H9 (cell line): ENCODE measurements at regions not wholly inside any gene's neighbourhood (a gene's known extent, or its start where the extent isn't known, plus 50 kb on each side); places are given as distances from the start of the nearest gene placed in this dataset.
A peak's percentile ranks its signal among the peaks of the same experiment; 100 is the strongest.

Experiments used
- DNase-seq: peaks from one replicate; pipeline ENCODE4 v3.0.0-alpha.2; 2017
- H2AFZ ChIP-seq: one replicate; pipeline ENCODE4 v1.6.1; 2013; ENCODE audit warnings: mild to moderate bottlenecking, low read length, control low read depth, moderate library complexity
- H2AK5ac ChIP-seq: 2 replicates; pipeline ENCODE4 v1.6.1; 2013; ENCODE audit warnings: low read length, control low read depth, mixed read lengths; ENCODE audit not compliant: insufficient read length
- H2BK120ac ChIP-seq: one replicate; pipeline ENCODE4 v1.6.1; 2013; ENCODE audit warnings: low read depth, mild to moderate bottlenecking, low read length, control low read depth, inconsistent platforms; ENCODE audit not compliant: poor library complexity, severe bottlenecking
- H2BK12ac ChIP-seq: 2 replicates; pipeline ENCODE4 v1.6.1; 2013; ENCODE audit warnings: low read length, control low read depth, mixed read lengths, low read depth; ENCODE audit not compliant: insufficient read length
- H2BK15ac ChIP-seq: 2 replicates; pipeline ENCODE4 v1.6.1; 2013; ENCODE audit warnings: low read depth, low read length, control low read depth
- H2BK20ac ChIP-seq: one replicate; pipeline ENCODE4 v1.6.1; 2013; ENCODE audit warnings: low read depth, mild to moderate bottlenecking, low read length, control low read depth, inconsistent platforms; ENCODE audit not compliant: poor library complexity, severe bottlenecking
- H2BK5ac ChIP-seq: 2 replicates; pipeline ENCODE4 v1.6.1; 2013; ENCODE audit warnings: low read length, control low read depth, mixed read lengths; ENCODE audit not compliant: insufficient read length
- H3K14ac ChIP-seq: 2 replicates; pipeline ENCODE4 v1.6.1; 2013; ENCODE audit warnings: low read length, control low read depth; ENCODE audit not compliant: insufficient read depth
- H3K18ac ChIP-seq: 2 replicates; pipeline ENCODE4 v1.6.1; 2013; ENCODE audit warnings: low read depth, mild to moderate bottlenecking, mixed read lengths, low read length, control low read depth; ENCODE audit not compliant: insufficient read length
- H3K23ac ChIP-seq: 2 replicates; pipeline ENCODE4 v1.6.1; 2013; ENCODE audit warnings: low read length, control low read depth, mixed read lengths, low read depth; ENCODE audit not compliant: insufficient read length
- H3K23me2 ChIP-seq: 2 replicates; pipeline ENCODE4 v1.6.1; 2013; ENCODE audit warnings: low read depth, mild to moderate bottlenecking, mixed read lengths, low read length, control low read depth; ENCODE audit not compliant: insufficient read length, poor library complexity, severe bottlenecking
- H3K27ac ChIP-seq: 2 replicates; pipeline ENCODE4 v1.5.1; 2013; ENCODE audit warnings: low read length, control low read depth, mixed read lengths, low read depth; ENCODE audit not compliant: insufficient read length
- H3K27me3 ChIP-seq: 2 replicates; pipeline ENCODE4 v1.6.1; 2013; ENCODE audit warnings: low read length, control low read depth, inconsistent platforms; ENCODE audit not compliant: insufficient read depth
- H3K4ac ChIP-seq: 2 replicates; pipeline ENCODE4 v1.6.1; 2013; ENCODE audit warnings: low read depth, mild to moderate bottlenecking, control low read depth, inconsistent platforms, low read length, moderate library complexity
- H3K4me1 ChIP-seq: 2 replicates; pipeline ENCODE4 v1.6.1; 2013; ENCODE audit warnings: low read length, control low read depth, inconsistent platforms; ENCODE audit not compliant: insufficient read depth
- H3K4me2 ChIP-seq: 2 replicates; pipeline ENCODE4 v1.6.1; 2013; ENCODE audit warnings: low read length, control low read depth, mixed read lengths; ENCODE audit not compliant: insufficient read length, insufficient read depth
- H3K56ac ChIP-seq: 2 replicates; pipeline ENCODE4 v1.6.1; 2013; ENCODE audit warnings: low read depth, mild to moderate bottlenecking, mixed read lengths, low read length, control low read depth; ENCODE audit not compliant: insufficient read length
- H3K79me1 ChIP-seq: 2 replicates; pipeline ENCODE4 v1.6.1; 2013; ENCODE audit warnings: low read depth, mild to moderate bottlenecking, moderate library complexity, low read length, control low read depth, inconsistent platforms; ENCODE audit not compliant: insufficient read depth, poor library complexity, severe bottlenecking
- H3K79me2 ChIP-seq: 2 replicates; pipeline ENCODE4 v1.6.1; 2013; ENCODE audit warnings: low read length, control low read depth, inconsistent platforms; ENCODE audit not compliant: insufficient read depth
- H3K9ac ChIP-seq: 2 replicates; pipeline ENCODE4 v1.6.1; 2013; ENCODE audit warnings: low read length, control low read depth, mixed read lengths; ENCODE audit not compliant: insufficient read length; ENCODE audit errors: extremely low read depth
- H3K9me3 ChIP-seq: one replicate; pipeline ENCODE4 v1.6.1; 2013; ENCODE audit warnings: low read depth, low read length, inconsistent platforms; ENCODE audit not compliant: control insufficient read depth
- H3T11ph ChIP-seq: one replicate; pipeline ENCODE4 v1.6.1; 2013; ENCODE audit warnings: mild to moderate bottlenecking, low read length, control low read depth, inconsistent platforms
- H4K20me1 ChIP-seq: one replicate; pipeline ENCODE4 v1.6.1; 2013; ENCODE audit not compliant: control insufficient read depth, insufficient read length, insufficient read depth
- H4K5ac ChIP-seq: 2 replicates; pipeline ENCODE4 v1.6.1; 2013; ENCODE audit warnings: low read depth, mild to moderate bottlenecking, mixed read lengths, low read length, control low read depth; ENCODE audit not compliant: insufficient read length
- H4K8ac ChIP-seq: replicated peaks from 2 replicates; pipeline ENCODE4 v1.6.1; 2013; ENCODE audit warnings: low read length, control low read depth, mixed read lengths, low read depth; ENCODE audit not compliant: insufficient read length
- H4K91ac ChIP-seq: 2 replicates; pipeline ENCODE4 v1.6.1; 2013; ENCODE audit warnings: low read depth, mild to moderate bottlenecking, moderate library complexity, mixed read lengths, low read length, control low read depth; ENCODE audit not compliant: insufficient read length
- H3K27ac Mint-ChIP-seq, 3 experiments: 2 replicates in 2 of 3; 3 replicates in 1 of 3; pipeline ENCODE4 v1.8.0; 2020 to 2021; ENCODE audit warnings: mixed read lengths in 3 of 3, mild to moderate bottlenecking in 1 of 3, moderate library complexity in 1 of 3
- H3K27me3 Mint-ChIP-seq: 2 replicates; pipeline ENCODE4 v1.8.0; 2021; ENCODE audit warnings: low read depth, mild to moderate bottlenecking, moderate library complexity, mixed read lengths
- H3K36me3 Mint-ChIP-seq, 3 experiments: 2 replicates in 2 of 3; 3 replicates in 1 of 3; pipeline ENCODE4 v1.8.0; 2020 to 2021; ENCODE audit warnings: low read depth in 3 of 3, mixed read lengths in 3 of 3; ENCODE audit not compliant: insufficient read depth in 1 of 3
- H3K4me1 Mint-ChIP-seq, 2 experiments: 2 replicates each; pipeline ENCODE4 v1.8.0; 2020; ENCODE audit warnings: mixed read lengths in 2 of 2
- H3K4me3 Mint-ChIP-seq, 2 experiments: 2 replicates in 1 of 2; 3 replicates in 1 of 2; pipeline ENCODE4 v1.8.0; 2020 to 2021; ENCODE audit warnings: mild to moderate bottlenecking in 2 of 2, mixed read lengths in 2 of 2, moderate library complexity in 1 of 2
- H3K9me3 Mint-ChIP-seq, 2 experiments: 2 replicates in 1 of 2; 3 replicates in 1 of 2; pipeline ENCODE4 v1.8.0; 2020; ENCODE audit warnings: mild to moderate bottlenecking in 2 of 2, mixed read lengths in 2 of 2, moderate library complexity in 1 of 2
- WGBS: extraction: QIAGEN DNeasy Blood & Tissue Kit; methylation state at CpG from one replicate; pipeline ENCODE4 v1.1.7; 2013; ENCODE audit warnings: missing lambda C conversion rate, low lambda C conversion rate, mixed read lengths; ENCODE audit not compliant: insufficient read length; ENCODE audit errors: extremely low coverage; 5-methylcytosine and 5-hydroxymethylcytosine counted together
- TF ChIP-seq, protein P1 (sequence below): fragments of 200-600 bp; sonication (generic); conservative IDR thresholded peaks from 3 replicates; pipeline ENCODE4 v1.8.0; 2021; ENCODE audit warnings: antibody characterized with exemption, mild to moderate bottlenecking

DNA sequence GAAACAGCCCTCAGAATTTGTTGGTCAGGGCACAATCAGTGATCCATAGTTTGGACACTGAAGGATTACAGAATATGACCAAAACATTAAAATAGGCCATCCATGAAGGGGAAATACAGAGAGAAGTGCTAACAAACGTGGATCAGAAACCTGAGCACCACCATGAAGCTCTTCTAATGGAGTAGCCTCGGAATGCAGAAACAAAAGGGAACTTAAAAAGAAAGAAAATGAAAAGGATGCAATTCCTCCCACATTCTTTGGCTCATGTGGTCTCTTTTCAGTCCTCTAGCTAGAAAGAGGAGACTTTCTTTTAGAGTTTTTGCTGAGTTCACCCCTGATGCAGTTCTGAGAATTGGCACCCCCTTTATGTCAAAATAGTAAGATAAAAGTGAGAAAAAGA lies 989.8 kb upstream of the B3GALT2 start:
- no peak overlapping the region for H2BK12ac ChIP-seq
- H3K27ac Mint-ChIP-seq = peak overlapping the region in 2 of 3 experiments; percentile 66 to 70; a peak in 3 of 7 replicates

More for the DNA sequence above, 989.8 kb upstream of the B3GALT2 start:
- Histone ChIP-seq H4K91ac (no peak overlapping the region), H4K20me1 (no peaks in the 10 kb centered on the region), H3K4ac (no peak overlapping the region), H2BK5ac (no peak overlapping the region), H3K23ac (no peak overlapping the region), H4K5ac (no peak overlapping the region), H2BK20ac (no peak overlapping the region), H3K56ac (no peak overlapping the region), H2BK120ac (no peak overlapping the region), H3K18ac (no peak overlapping the region), H3K14ac (no peak overlapping the region), H4K8ac (no peak overlapping the region), H3K79me2 (no peaks in the 10 kb centered on the region), H3K9ac (no peak overlapping the region), H3T11ph (no peak overlapping the region), H3K79me1 (no peaks in the 10 kb centered on the region), H2BK15ac (no peak overlapping the region), H3K9me3 (no peaks in the 10 kb centered on the region), H3K4me2 (no peak overlapping the region), H3K27me3 (no peaks in the 10 kb centered on the region), H3K4me1 (peaks cover 2% of the 10 kb centered on the region; the same call in 1 of the 2 replicates), H2AFZ (no peak overlapping the region), H3K23me2 (no peaks in the 10 kb centered on the region), H2AK5ac (no peak overlapping the region), H3K27ac (no peak overlapping the region)
- TF ChIP-seq, protein P1, sequence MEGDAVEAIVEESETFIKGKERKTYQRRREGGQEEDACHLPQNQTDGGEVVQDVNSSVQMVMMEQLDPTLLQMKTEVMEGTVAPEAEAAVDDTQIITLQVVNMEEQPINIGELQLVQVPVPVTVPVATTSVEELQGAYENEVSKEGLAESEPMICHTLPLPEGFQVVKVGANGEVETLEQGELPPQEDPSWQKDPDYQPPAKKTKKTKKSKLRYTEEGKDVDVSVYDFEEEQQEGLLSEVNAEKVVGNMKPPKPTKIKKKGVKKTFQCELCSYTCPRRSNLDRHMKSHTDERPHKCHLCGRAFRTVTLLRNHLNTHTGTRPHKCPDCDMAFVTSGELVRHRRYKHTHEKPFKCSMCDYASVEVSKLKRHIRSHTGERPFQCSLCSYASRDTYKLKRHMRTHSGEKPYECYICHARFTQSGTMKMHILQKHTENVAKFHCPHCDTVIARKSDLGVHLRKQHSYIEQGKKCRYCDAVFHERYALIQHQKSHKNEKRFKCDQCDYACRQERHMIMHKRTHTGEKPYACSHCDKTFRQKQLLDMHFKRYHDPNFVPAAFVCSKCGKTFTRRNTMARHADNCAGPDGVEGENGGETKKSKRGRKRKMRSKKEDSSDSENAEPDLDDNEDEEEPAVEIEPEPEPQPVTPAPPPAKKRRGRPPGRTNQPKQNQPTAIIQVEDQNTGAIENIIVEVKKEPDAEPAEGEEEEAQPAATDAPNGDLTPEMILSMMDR = no peak
- no peaks in the 10 kb centered on the region for H3K27me3 Mint-ChIP-seq
- H3K4me3 Mint-ChIP-seq = no peak overlapping the region
- WGBS = no CpG with 5 or more reads among the region's 2 CpGs
- H3K36me3 Mint-ChIP-seq = peaks cover 0 to 2% (median 0%) of the 10 kb centered on the region in 3 experiments; a peak in 1 of 7 replicates
- peaks cover 23 to 24% of the 10 kb centered on the region in 2 experiments for H3K4me1 Mint-ChIP-seq
- H3K9me3 Mint-ChIP-seq = no peaks in the 10 kb centered on the region; a peak in 1 of 5 replicates
- DNase-seq = no peak
